ENCODE measurements at regions not wholly inside any gene's neighbourhood (a gene's known extent, or its start where the extent isn't known, plus 50 kb on each side); places are given as distances from the start of the nearest gene placed in this dataset.

DNA sequence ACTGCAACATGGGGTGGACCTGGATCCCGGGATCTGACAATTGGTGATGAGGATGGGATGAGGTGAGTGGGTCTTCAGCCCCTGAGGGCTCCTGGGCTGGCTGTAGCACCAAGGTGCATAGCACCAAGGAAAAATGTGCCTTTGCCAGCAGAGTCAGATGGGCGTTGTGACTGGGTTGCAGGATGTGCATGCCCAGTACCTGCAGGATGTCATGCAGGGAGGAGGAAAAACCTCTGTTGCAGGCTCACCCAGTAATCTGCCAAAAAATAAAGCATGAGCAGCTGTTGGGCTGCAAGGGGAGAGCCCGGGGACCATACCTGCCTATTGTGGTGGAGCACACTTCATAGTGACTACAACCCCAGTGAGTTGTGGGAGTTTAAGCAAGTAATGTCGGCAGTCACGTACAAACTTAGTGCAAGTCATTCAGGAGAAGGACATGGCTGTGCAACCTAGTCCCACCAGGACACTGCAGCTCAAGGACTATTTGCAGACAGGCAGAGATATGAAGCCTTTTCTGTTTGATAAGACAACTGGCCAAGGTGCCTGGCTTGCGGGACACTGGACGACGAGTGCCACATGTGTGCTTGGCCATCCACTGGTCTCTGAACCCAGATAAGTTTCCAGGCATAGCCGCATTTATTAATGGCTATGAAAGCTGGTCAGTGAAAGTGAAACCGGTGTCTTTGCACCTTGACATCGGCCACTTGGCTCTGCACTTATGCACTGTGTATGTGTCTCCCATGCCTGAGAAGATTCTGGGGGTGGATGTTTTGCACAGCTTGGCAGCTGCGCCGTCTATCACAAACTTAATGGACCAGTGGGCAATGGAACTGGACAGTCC, 499.8 kb downstream of the KCNJ2 start:
- Histone ChIP-seq H3K36me3 (ENCODE audit: insufficient read depth) (no peaks in the 10 kb centered on the region), H3K4me1 (ENCODE audit: insufficient read depth) (no peaks in the 10 kb centered on the region), H3K27ac (ENCODE audit: low read depth) (no peak overlapping the region), H3K4me2 (no peak overlapping the region), H2AFZ (no peak overlapping the region), H3K4me3 (no peak overlapping the region), H4K20me1 (replicated peaks; ENCODE audit: insufficient read depth) (no peaks in the 10 kb centered on the region), H3K79me2 (replicated peaks; ENCODE audit: insufficient read depth) (no peaks in the 10 kb centered on the region), H3F3A (replicated peaks; ENCODE audit: low read depth) (no peaks in the 10 kb centered on the region), H3K27me3 (ENCODE audit: insufficient read depth) (no peaks in the 10 kb centered on the region), H3K9me2 (ENCODE audit: insufficient read depth) (no peaks in the 10 kb centered on the region)
- Mint-ChIP-seq H3K27ac (no peak overlapping the region), H3K9me3 (no peaks in the 10 kb centered on the region), H3K36me3 (ENCODE audit: low read depth) (no peaks in the 10 kb centered on the region), H3K27me3 (ENCODE audit: insufficient read depth, low read depth, poor library complexity) (no peaks in the 10 kb centered on the region), H3K4me1 (no peaks in the 10 kb centered on the region), H3K4me3 (no peak overlapping the region)
- ATAC-seq (no peak), DNase-seq (ENCODE audit: low spot score) (no peak)
- TF ChIP-seq REST (IDR thresholded peaks at IDR 0.05; ENCODE audit: unreplicated experiment) (no peak), EZH2 (IDR thresholded peaks at IDR 0.05; ENCODE audit: low read depth, unreplicated experiment) (no peak), CREB1 (CRISPR knock-in tag; IDR thresholded peaks at IDR 0.05; ENCODE audit: low read depth) (no peak), ZNF462 (CRISPR knock-in tag; IDR thresholded peaks at IDR 0.05) (no peak), ETS1 (IDR thresholded peaks at IDR 0.05) (no peak)

Data from GM23338 (cell line).